Upper lobe of left lung (tissue), 6 donors: ENCODE measurements at regions not wholly inside any gene's neighbourhood (a gene's known extent, or its start where the extent isn't known, plus 50 kb on each side); places are given as distances from the start of the nearest gene placed in this dataset.

Experiments
- ATAC-seq, 2 donors: fragments of 200-7000 bp; cut with Tn5 transposase; one replicate each; pipeline ENCODE4 v1.9.1; 2022; ENCODE audit warnings: mild to moderate bottlenecking in 2 of 2, moderate library complexity in 2 of 2; ENCODE audit not compliant: low FRiP score in 2 of 2
- DNase-seq, 2 donors: peaks; one replicate each; pipeline ENCODE4 v3.0.0-alpha.2; 2019 to 2020
- H3K27ac ChIP-seq, 4 donors: fragments of 200-600 bp; sonication (generic); one replicate each; pipeline ENCODE4 v1.5.1; 2016 to 2019
- H3K27me3 ChIP-seq, 4 donors: fragments of 200-600 bp; sonication (generic); one replicate each; pipeline ENCODE4 v1.5.1; 2017 to 2019
- H3K36me3 ChIP-seq, 4 donors: fragments of 200-600 bp; sonication (generic); one replicate each; pipeline ENCODE4 v1.5.1; 2016 to 2019
- H3K4me1 ChIP-seq, 4 donors: fragments of 200-600 bp; sonication (generic); one replicate each; pipeline ENCODE4 v1.5.1; 2018 to 2019
- H3K4me3 ChIP-seq, 4 donors: fragments of 200-600 bp; sonication (generic); one replicate each; pipeline ENCODE4 v1.5.1; 2017 to 2019; ENCODE audit warnings: mild to moderate bottlenecking in 2 of 4, moderate library complexity in 1 of 4
- H3K9me3 ChIP-seq, 4 donors: fragments of 200-600 bp; sonication (generic); one replicate each; pipeline ENCODE4 v1.5.1; 2018 to 2019
- CTCF ChIP-seq, 6 experiments: fragments of 450-650 bp in 4 of 6; fragments of 200-600 bp in 2 of 6; sonication (generic) in 2 of 6; IDR thresholded peaks; one replicate each; pipeline ENCODE4 v1.5.1; 2016 to 2019; ENCODE audit warnings: antibody characterized with exemption in 6 of 6
- EP300 ChIP-seq, 4 donors: sonication (generic); formaldehyde crosslinking; IDR thresholded peaks; one replicate each; pipeline ENCODE4 v1.5.1; 2017; ENCODE audit warnings: antibody characterized with exemption in 4 of 4, control low read depth in 2 of 4
- POLR2A ChIP-seq, 4 donors: fragments of 450-650 bp; IDR thresholded peaks; one replicate each; pipeline ENCODE4 v1.5.1; 2016 to 2017; ENCODE audit warnings: antibody characterized with exemption in 4 of 4, mild to moderate bottlenecking in 2 of 4
- POLR2AphosphoS5 ChIP-seq, 2 donors: sonication (generic); formaldehyde crosslinking; IDR thresholded peaks; one replicate each; pipeline ENCODE4 v1.5.1; 2017; ENCODE audit warnings: antibody characterized with exemption in 2 of 2
- WGBS, 2 donors: methylation state at CpG; one replicate each; pipeline ENCODE4 v1.1.5; 2017 to 2018; 5-methylcytosine and 5-hydroxymethylcytosine counted together
- donor health status: DM: no; HTN: no; CAD: no; lungs with moderate emphysema.
- donor health status: DM: no; HTN: yes; CAD: no; lungs with severe emphysema.

GRCh38 chr18:22697561-22697960 lies 235.6 kb upstream of the RBBP8 start:
- DNase-seq = no peak
- no peak for TF ChIP-seq EP300 (IDR thresholded peaks at IDR 0.05)
- no peak for TF ChIP-seq POLR2A (IDR thresholded peaks at IDR 0.05)
- Histone ChIP-seq H3K36me3 (no peaks in the 10 kb centered on the region), H3K9me3 (no peaks in the 10 kb centered on the region), H3K27ac (no peak overlapping the region), H3K4me3 (no peak overlapping the region), H3K4me1 (peaks cover 0 to 5% (median 0%) of the 10 kb centered on the region in 4 donors), H3K27me3 (no peaks in the 10 kb centered on the region)
- 83 to 88% methylated on average over 3 of the region's 3 CpGs for WGBS, 2 donors
- no peak for ATAC-seq

- ATAC-seq (no peak), DNase-seq (no peak)
- no peak overlapping the region for H3K4me3 ChIP-seq
- H3K27ac ChIP-seq = no peak overlapping the region
- no peaks in the 10 kb centered on the region for H3K36me3 ChIP-seq
- 83% methylated on average over 1 of the region's 1 CpG; no CpG with 5 or more reads in 1 of the 2 donors for WGBS, 2 donors
- no peaks in the 10 kb centered on the region for H3K27me3 ChIP-seq
- H3K4me1 ChIP-seq = no peaks in the 10 kb centered on the region
- H3K9me3 ChIP-seq = no peaks in the 10 kb centered on the region
- TF ChIP-seq CTCF (IDR thresholded peaks at IDR 0.05) (no peak), POLR2AphosphoS5 (IDR thresholded peaks at IDR 0.05) (no peak)
Measured at GRCh38 chr18:22698711-22699110, 234.4 kb upstream of the RBBP8 start.

GRCh38 chr18:22699629-22700028 lies 233.5 kb upstream of the RBBP8 start:
- no peak overlapping the region for H3K4me3 ChIP-seq
- TF ChIP-seq EP300 (IDR thresholded peaks at IDR 0.05) = no peak
- no peak for TF ChIP-seq POLR2AphosphoS5 (IDR thresholded peaks at IDR 0.05)
- TF ChIP-seq POLR2A (IDR thresholded peaks at IDR 0.05) = no peak
- TF ChIP-seq CTCF (IDR thresholded peaks at IDR 0.05) = no peak
- no peaks in the 10 kb centered on the region for H3K36me3 ChIP-seq
- ATAC-seq (no peak), DNase-seq (no peak)
- WGBS, 2 donors = 76 to 79% methylated on average over 9 of the region's 9 CpGs
- peaks cover 0 to 7% (median 4%) of the 10 kb centered on the region in 4 donors for H3K4me1 ChIP-seq
- H3K9me3 ChIP-seq = no peaks in the 10 kb centered on the region
- H3K27me3 ChIP-seq = no peaks in the 10 kb centered on the region
- H3K27ac ChIP-seq = no peak overlapping the region

GRCh38 chr18:22700920-22701319 lies 232.2 kb upstream of the RBBP8 start:
- no peak overlapping the region for H3K4me3 ChIP-seq
- ATAC-seq (no peak), DNase-seq (no peak)
- 79 to 85% methylated on average over 1 of the region's 1 CpG for WGBS, 2 donors
- no peak for TF ChIP-seq EP300 (IDR thresholded peaks at IDR 0.05)
- no peak for TF ChIP-seq POLR2A (IDR thresholded peaks at IDR 0.05)
- TF ChIP-seq CTCF (IDR thresholded peaks at IDR 0.05) = no peak
- no peak for TF ChIP-seq POLR2AphosphoS5 (IDR thresholded peaks at IDR 0.05)
- peaks cover 0 to 15% (median 13%) of the 10 kb centered on the region in 4 donors for H3K4me1 ChIP-seq
- no peak overlapping the region for H3K27ac ChIP-seq
- no peaks in the 10 kb centered on the region for H3K9me3 ChIP-seq
- no peaks in the 10 kb centered on the region for H3K36me3 ChIP-seq
- no peaks in the 10 kb centered on the region for H3K27me3 ChIP-seq

GRCh38 chr18:22701326-22701725 lies 231.8 kb upstream of the RBBP8 start:
- Histone ChIP-seq H3K4me1 (peaks cover 0 to 15% (median 13%) of the 10 kb centered on the region in 4 donors), H3K27me3 (no peaks in the 10 kb centered on the region), H3K4me3 (no peak overlapping the region), H3K9me3 (no peaks in the 10 kb centered on the region), H3K27ac (no peak overlapping the region), H3K36me3 (no peaks in the 10 kb centered on the region)
- TF ChIP-seq POLR2A (IDR thresholded peaks at IDR 0.05) = no peak
- TF ChIP-seq EP300 (IDR thresholded peaks at IDR 0.05) = no peak
- TF ChIP-seq POLR2AphosphoS5 (IDR thresholded peaks at IDR 0.05) = no peak
- no peak for TF ChIP-seq CTCF (IDR thresholded peaks at IDR 0.05)
- ATAC-seq = no peak
- DNase-seq = no peak
- WGBS, 2 donors = 79 to 87% methylated on average over 6 of the region's 6 CpGs
